SK-N-SH (cell line): ENCODE measurements at regions not wholly inside any gene's neighbourhood (a gene's known extent, or its start where the extent isn't known, plus 50 kb on each side); places are given as distances from the start of the nearest gene placed in this dataset.

Experiments
- CTCF ChIA-PET: fragments of 300-600, 350-600 bp; formaldehyde crosslinking; extraction: SDS; loops from one replicate; lab custom pipeline; 2021; lab: Yijun Ruan, JAX
- POLR2A ChIA-PET: fragments of 350-600 bp; sonication (Branson Sonifier 250); formaldehyde crosslinking; extraction: SDS; loops from one replicate; lab custom pipeline; 2020; ENCODE audit warnings: antibody characterized with exemption, inconsistent platforms; lab: Yijun Ruan, JAX
- DNase-seq: peaks from one replicate; pipeline ENCODE4 v3.0.0; 2012
- H2AFZ ChIP-seq: fragments of 200-600 bp; sonication (generic); 2 replicates; pipeline ENCODE4 v1.8.1; 2016; ENCODE audit warnings: antibody characterized with exemption, mild to moderate bottlenecking, low read depth
- H3F3A ChIP-seq: fragments of 200-600 bp; sonication (generic); replicated peaks from 2 replicates; pipeline ENCODE3; 2016; ENCODE audit warnings: antibody characterized with exemption, mild to moderate bottlenecking; ENCODE audit not compliant: insufficient read depth
- H3K27ac ChIP-seq, 2 experiments: fragments of 200-500 bp in 1 of 2; fragments of 200-600 bp in 1 of 2; sonication (Bioruptor generic) in 1 of 2; sonication (generic), shearing (Covaris generic) in 1 of 2; 2 replicates each; pipeline versions ENCODE4 v1.5.1 to v1.6.1; 2014 to 2016; ENCODE audit warnings: low read depth in 2 of 2, inconsistent platforms in 1 of 2, low read length in 1 of 2, mild to moderate bottlenecking in 1 of 2, mixed read lengths in 1 of 2
- H3K27me3 ChIP-seq: fragments of 200-600 bp; sonication (generic), shearing (Covaris generic); 2 replicates; pipeline ENCODE4 v1.6.1; 2016; ENCODE audit warnings: mixed run types; ENCODE audit not compliant: insufficient read depth
- H3K36me3 ChIP-seq, 2 experiments: fragments of 200-500 bp in 1 of 2; fragments of 200-600 bp in 1 of 2; sonication (Bioruptor generic) in 1 of 2; sonication (generic) in 1 of 2; replicated peaks in 1 of 2; 2 replicates each; pipeline versions ENCODE3 to v1.5.1; 2014 to 2016; ENCODE audit warnings: low read length in 1 of 2, mild to moderate bottlenecking in 1 of 2; ENCODE audit not compliant: insufficient read depth in 2 of 2, control insufficient read depth in 1 of 2
- H3K4me1 ChIP-seq, 2 experiments: fragments of 200-500 bp in 1 of 2; fragments of 200-600 bp in 1 of 2; sonication (Bioruptor generic) in 1 of 2; sonication (generic), shearing (Covaris generic) in 1 of 2; 2 replicates each; pipeline versions ENCODE4 v1.5.1 to v1.6.1; 2014 to 2016; ENCODE audit warnings: low read depth in 1 of 2, low read length in 1 of 2, mixed run types in 1 of 2; ENCODE audit not compliant: insufficient read depth in 2 of 2, control insufficient read depth in 1 of 2
- H3K4me2 ChIP-seq: fragments of 200-600 bp; sonication (generic), shearing (Covaris generic); 2 replicates; pipeline ENCODE4 v1.6.1; 2017; ENCODE audit warnings: mixed run types
- H3K4me3 ChIP-seq, 2 experiments: fragments of 200-500 bp in 1 of 2; fragments of 200-600 bp in 1 of 2; sonication (Bioruptor generic) in 1 of 2; sonication (generic), shearing (Covaris generic) in 1 of 2; 2 replicates each; pipeline versions ENCODE4 v1.5.1 to v1.8.1; 2014 to 2016; ENCODE audit warnings: low read depth in 2 of 2, inconsistent platforms in 1 of 2, low read length in 1 of 2, mild to moderate bottlenecking in 1 of 2, mixed read lengths in 1 of 2, moderate library complexity in 1 of 2
- H3K79me2 ChIP-seq: fragments of 200-600 bp; sonication (generic); 2 replicates; pipeline ENCODE4 v1.8.1; 2017; ENCODE audit warnings: mild to moderate bottlenecking; ENCODE audit not compliant: insufficient read depth
- H3K9ac ChIP-seq: fragments of 200-600 bp; sonication (generic); 2 replicates; pipeline ENCODE4 v1.6.1; 2017; ENCODE audit warnings: mixed run types
- H3K9me2 ChIP-seq: fragments of 200-600 bp; sonication (generic); 2 replicates; pipeline ENCODE4 v1.6.1; 2017; ENCODE audit warnings: mixed run types
- H3K9me3 ChIP-seq: fragments of 200-600 bp; sonication (generic); 2 replicates; pipeline ENCODE4 v1.6.1; 2017; ENCODE audit warnings: mixed run types, mild to moderate bottlenecking, moderate library complexity
- H4K20me1 ChIP-seq: fragments of 200-600 bp; sonication (generic); 2 replicates; pipeline ENCODE4 v1.6.1; 2017; ENCODE audit warnings: mild to moderate bottlenecking, mixed run types; ENCODE audit not compliant: insufficient read depth
- FOSL2 ChIP-seq: IDR thresholded peaks from 2 replicates; pipeline ENCODE4 v1.4.0; 2012; ENCODE audit warnings: low read depth, mild to moderate bottlenecking, moderate library complexity, borderline replicate concordance
- GABPA ChIP-seq: IDR thresholded peaks from 2 replicates; pipeline ENCODE4 v1.4.0; 2012; ENCODE audit warnings: low read depth, mild to moderate bottlenecking
- GATA2 ChIP-seq: sonication (generic); formaldehyde crosslinking; IDR thresholded peaks from 2 replicates; pipeline ENCODE4 v1.5.0; 2020; ENCODE audit warnings: mild to moderate bottlenecking, missing genetic modification reagents
- MEF2A ChIP-seq: IDR thresholded peaks from 2 replicates; pipeline ENCODE4 v1.4.0; 2012; ENCODE audit warnings: low read depth, borderline replicate concordance
- NFIC ChIP-seq: IDR thresholded peaks from 2 replicates; pipeline ENCODE4 v1.4.0; 2012; ENCODE audit warnings: borderline replicate concordance
- NRF1 ChIP-seq: IDR thresholded peaks from 2 replicates; pipeline ENCODE4 v1.6.1; 2012; ENCODE audit warnings: low read depth, mild to moderate bottlenecking, low read length
- RAD21 ChIP-seq: IDR thresholded peaks from 2 replicates; pipeline ENCODE4 v1.6.1; 2012; ENCODE audit warnings: mild to moderate bottlenecking, low read length
- RFX5 ChIP-seq: IDR thresholded peaks from 2 replicates; pipeline ENCODE4 v1.6.1; 2012; ENCODE audit warnings: mild to moderate bottlenecking, improper control_type of control experiment, low read length
- SIN3A ChIP-seq: IDR thresholded peaks from 2 replicates; pipeline ENCODE4 v1.6.1; 2012; ENCODE audit warnings: low read depth, mild to moderate bottlenecking, low read length, moderate library complexity, borderline replicate concordance
- TAF1 ChIP-seq: IDR thresholded peaks from 2 replicates; pipeline ENCODE4 v1.6.1; 2012; ENCODE audit warnings: low read depth, mild to moderate bottlenecking, low read length, moderate library complexity, borderline replicate concordance
- TEAD4 ChIP-seq: IDR thresholded peaks from 2 replicates; pipeline ENCODE4 v1.4.0; 2012; ENCODE audit warnings: mild to moderate bottlenecking, borderline replicate concordance; ENCODE audit not compliant: insufficient read depth
- WGBS: methylation state at CpG from one replicate; pipeline ENCODE4 v1.1.6; 2017; ENCODE audit warnings: low lambda C conversion rate; 5-methylcytosine and 5-hydroxymethylcytosine counted together
- TF ChIP-seq, protein P1 (sequence below): IDR thresholded peaks from 2 replicates; pipeline ENCODE4 v1.4.0; 2012; ENCODE audit warnings: low read depth
- TF ChIP-seq, protein P2 (sequence below): fragments of 150-350 bp; IDR thresholded peaks from 2 replicates; pipeline ENCODE4 v1.6.1; 2016; ENCODE audit warnings: mild to moderate bottlenecking, low read depth, low read length
- TF ChIP-seq, protein P3 (sequence below): fragments of 200-600 bp; sonication (generic); IDR thresholded peaks from 2 replicates; pipeline ENCODE4 v1.6.1; 2017; ENCODE audit warnings: antibody characterized with exemption, mild to moderate bottlenecking, moderate library complexity
- TF ChIP-seq, protein P4 (sequence below): IDR thresholded peaks from 2 replicates; pipeline ENCODE4 v1.4.0; 2012; ENCODE audit warnings: low read depth, borderline replicate concordance
- TF ChIP-seq, protein P5 (sequence below): IDR thresholded peaks from 2 replicates; pipeline ENCODE4 v1.6.1; 2012; ENCODE audit warnings: mild to moderate bottlenecking, low read depth, low read length, moderate library complexity

DNA sequence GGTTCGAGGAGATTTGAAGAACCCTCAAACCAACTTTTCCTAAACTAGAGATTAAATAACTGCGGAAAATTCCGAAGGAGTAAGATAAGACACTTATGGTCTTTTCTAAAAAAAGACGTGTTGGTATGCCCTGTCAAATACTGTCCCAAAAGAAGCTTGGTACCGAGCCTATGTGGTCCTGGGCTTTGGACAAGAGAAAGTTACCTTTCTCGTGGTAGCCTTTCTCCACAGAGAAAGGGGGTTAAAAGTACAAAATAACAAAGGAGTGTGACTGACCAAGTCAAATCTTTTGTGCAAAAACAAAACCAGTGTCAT is 56.2 kb upstream of the JCAD start:
- ChIA-PET POLR2A (no interaction called here), CTCF (interaction anchor here (1.0 to 1.7 kb wide), 4 partner anchors 11 to 125 kb away, joined by 3 to 6 read pairs (median 4); no protein-coding TSS in a partner anchor)
- Histone ChIP-seq H3K27me3 (no peaks in the 10 kb centered on the region), H3K27ac (no peak overlapping the region), H3K79me2 (no peaks in the 10 kb centered on the region), H3K36me3 (no peaks in the 10 kb centered on the region), H3K9me3 (no peaks in the 10 kb centered on the region), H3K4me3 (no peak overlapping the region), H3K9ac (no peak overlapping the region), H3K4me2 (peak overlapping the region; percentile 43; the same call in 1 of the 2 replicates), H3K9me2 (no peaks in the 10 kb centered on the region), H2AFZ (no peak overlapping the region), H3F3A (peaks cover 14% of the 10 kb centered on the region), H4K20me1 (no peaks in the 10 kb centered on the region), H3K4me1 (peaks cover 0 to 18% of the 10 kb centered on the region in 2 experiments; a peak in 1 of 4 replicates)
- TF ChIP-seq, protein P1, sequence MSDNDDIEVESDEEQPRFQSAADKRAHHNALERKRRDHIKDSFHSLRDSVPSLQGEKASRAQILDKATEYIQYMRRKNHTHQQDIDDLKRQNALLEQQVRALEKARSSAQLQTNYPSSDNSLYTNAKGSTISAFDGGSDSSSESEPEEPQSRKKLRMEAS, result no peak
- no peak for TF ChIP-seq TEAD4
- no peak for TF ChIP-seq GABPA
- no peak for TF ChIP-seq MEF2A
- TF ChIP-seq, protein P2, sequence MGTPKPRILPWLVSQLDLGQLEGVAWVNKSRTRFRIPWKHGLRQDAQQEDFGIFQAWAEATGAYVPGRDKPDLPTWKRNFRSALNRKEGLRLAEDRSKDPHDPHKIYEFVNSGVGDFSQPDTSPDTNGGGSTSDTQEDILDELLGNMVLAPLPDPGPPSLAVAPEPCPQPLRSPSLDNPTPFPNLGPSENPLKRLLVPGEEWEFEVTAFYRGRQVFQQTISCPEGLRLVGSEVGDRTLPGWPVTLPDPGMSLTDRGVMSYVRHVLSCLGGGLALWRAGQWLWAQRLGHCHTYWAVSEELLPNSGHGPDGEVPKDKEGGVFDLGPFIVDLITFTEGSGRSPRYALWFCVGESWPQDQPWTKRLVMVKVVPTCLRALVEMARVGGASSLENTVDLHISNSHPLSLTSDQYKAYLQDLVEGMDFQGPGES, result no peak
- no peak for TF ChIP-seq NFIC
- no peak for TF ChIP-seq TAF1
- TF ChIP-seq, protein P3, sequence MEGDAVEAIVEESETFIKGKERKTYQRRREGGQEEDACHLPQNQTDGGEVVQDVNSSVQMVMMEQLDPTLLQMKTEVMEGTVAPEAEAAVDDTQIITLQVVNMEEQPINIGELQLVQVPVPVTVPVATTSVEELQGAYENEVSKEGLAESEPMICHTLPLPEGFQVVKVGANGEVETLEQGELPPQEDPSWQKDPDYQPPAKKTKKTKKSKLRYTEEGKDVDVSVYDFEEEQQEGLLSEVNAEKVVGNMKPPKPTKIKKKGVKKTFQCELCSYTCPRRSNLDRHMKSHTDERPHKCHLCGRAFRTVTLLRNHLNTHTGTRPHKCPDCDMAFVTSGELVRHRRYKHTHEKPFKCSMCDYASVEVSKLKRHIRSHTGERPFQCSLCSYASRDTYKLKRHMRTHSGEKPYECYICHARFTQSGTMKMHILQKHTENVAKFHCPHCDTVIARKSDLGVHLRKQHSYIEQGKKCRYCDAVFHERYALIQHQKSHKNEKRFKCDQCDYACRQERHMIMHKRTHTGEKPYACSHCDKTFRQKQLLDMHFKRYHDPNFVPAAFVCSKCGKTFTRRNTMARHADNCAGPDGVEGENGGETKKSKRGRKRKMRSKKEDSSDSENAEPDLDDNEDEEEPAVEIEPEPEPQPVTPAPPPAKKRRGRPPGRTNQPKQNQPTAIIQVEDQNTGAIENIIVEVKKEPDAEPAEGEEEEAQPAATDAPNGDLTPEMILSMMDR, result no peak
- TF ChIP-seq, protein P4, sequence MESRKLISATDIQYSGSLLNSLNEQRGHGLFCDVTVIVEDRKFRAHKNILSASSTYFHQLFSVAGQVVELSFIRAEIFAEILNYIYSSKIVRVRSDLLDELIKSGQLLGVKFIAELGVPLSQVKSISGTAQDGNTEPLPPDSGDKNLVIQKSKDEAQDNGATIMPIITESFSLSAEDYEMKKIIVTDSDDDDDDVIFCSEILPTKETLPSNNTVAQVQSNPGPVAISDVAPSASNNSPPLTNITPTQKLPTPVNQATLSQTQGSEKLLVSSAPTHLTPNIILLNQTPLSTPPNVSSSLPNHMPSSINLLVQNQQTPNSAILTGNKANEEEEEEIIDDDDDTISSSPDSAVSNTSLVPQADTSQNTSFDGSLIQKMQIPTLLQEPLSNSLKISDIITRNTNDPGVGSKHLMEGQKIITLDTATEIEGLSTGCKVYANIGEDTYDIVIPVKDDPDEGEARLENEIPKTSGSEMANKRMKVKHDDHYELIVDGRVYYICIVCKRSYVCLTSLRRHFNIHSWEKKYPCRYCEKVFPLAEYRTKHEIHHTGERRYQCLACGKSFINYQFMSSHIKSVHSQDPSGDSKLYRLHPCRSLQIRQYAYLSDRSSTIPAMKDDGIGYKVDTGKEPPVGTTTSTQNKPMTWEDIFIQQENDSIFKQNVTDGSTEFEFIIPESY, result no peak
- no peak for TF ChIP-seq SIN3A
- TF ChIP-seq, protein P5, sequence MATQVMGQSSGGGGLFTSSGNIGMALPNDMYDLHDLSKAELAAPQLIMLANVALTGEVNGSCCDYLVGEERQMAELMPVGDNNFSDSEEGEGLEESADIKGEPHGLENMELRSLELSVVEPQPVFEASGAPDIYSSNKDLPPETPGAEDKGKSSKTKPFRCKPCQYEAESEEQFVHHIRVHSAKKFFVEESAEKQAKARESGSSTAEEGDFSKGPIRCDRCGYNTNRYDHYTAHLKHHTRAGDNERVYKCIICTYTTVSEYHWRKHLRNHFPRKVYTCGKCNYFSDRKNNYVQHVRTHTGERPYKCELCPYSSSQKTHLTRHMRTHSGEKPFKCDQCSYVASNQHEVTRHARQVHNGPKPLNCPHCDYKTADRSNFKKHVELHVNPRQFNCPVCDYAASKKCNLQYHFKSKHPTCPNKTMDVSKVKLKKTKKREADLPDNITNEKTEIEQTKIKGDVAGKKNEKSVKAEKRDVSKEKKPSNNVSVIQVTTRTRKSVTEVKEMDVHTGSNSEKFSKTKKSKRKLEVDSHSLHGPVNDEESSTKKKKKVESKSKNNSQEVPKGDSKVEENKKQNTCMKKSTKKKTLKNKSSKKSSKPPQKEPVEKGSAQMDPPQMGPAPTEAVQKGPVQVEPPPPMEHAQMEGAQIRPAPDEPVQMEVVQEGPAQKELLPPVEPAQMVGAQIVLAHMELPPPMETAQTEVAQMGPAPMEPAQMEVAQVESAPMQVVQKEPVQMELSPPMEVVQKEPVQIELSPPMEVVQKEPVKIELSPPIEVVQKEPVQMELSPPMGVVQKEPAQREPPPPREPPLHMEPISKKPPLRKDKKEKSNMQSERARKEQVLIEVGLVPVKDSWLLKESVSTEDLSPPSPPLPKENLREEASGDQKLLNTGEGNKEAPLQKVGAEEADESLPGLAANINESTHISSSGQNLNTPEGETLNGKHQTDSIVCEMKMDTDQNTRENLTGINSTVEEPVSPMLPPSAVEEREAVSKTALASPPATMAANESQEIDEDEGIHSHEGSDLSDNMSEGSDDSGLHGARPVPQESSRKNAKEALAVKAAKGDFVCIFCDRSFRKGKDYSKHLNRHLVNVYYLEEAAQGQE, result no peak
- TF ChIP-seq NRF1, result no peak
- TF ChIP-seq GATA2, result no peak
- TF ChIP-seq FOSL2, result no peak
- no peak for TF ChIP-seq RFX5
- no peak for TF ChIP-seq RAD21
- DNase-seq, result no peak
- 82% methylated on average over 6 of the region's 6 CpGs for WGBS
